A549 (cell line): ENCODE measurements at regions not wholly inside any gene's neighbourhood (a gene's known extent, or its start where the extent isn't known, plus 50 kb on each side); places are given as distances from the start of the nearest gene placed in this dataset.

Experiments
- ATAC-seq, 2 experiments: fragments of 200-7000 bp in 1 of 2; fragments of >200 bp in 1 of 2; cut with Nextera tagmentation in 1 of 2; cut with Tn5 transposase in 1 of 2; 3 replicates each; pipeline versions ENCODE4 v1.8.0 to v1.9.1; 2018 to 2020; ENCODE audit warnings: mild to moderate bottlenecking in 1 of 2, moderate library complexity in 1 of 2
- CTCF ChIA-PET: fragments of 300-600 bp; sonication (Branson Sonifier 250); formaldehyde crosslinking; extraction: SDS; loops from one replicate; lab custom pipeline; 2021; ENCODE audit warnings: antibody characterized with exemption, inconsistent platforms; lab: Yijun Ruan, JAX
- POLR2A ChIA-PET: fragments of 350-600 bp; formaldehyde crosslinking; extraction: SDS; loops from one replicate; lab custom pipeline; 2021; ENCODE audit warnings: antibody characterized with exemption, inconsistent platforms; lab: Yijun Ruan, JAX
- DNase-seq, 2 experiments: peaks; one replicate each; pipeline versions ENCODE4 v3.0.0 to v3.0.0-alpha.2; 2011 to 2016; ENCODE audit warnings: low read depth in 1 of 2, low spot score in 1 of 2
- FAIRE-seq: peaks from 2 replicates; lab custom pipeline; 2011; peaks lifted over from hg19 to GRCh38; lab: Jason Lieb, UNC
- H3K27ac ChIP-seq, 2 experiments: fragments of >200 bp; sonication (Bioruptor Twin); formaldehyde crosslinking; 3 replicates each; pipeline ENCODE4 v1.5.1; 2016 to 2017
- H3K4me1 ChIP-seq: fragments of >200 bp; sonication (Bioruptor Twin); formaldehyde crosslinking; 3 replicates; pipeline ENCODE4 v1.6.1; 2016
- H3K4me2 ChIP-seq: fragments of >200 bp; sonication (Bioruptor Twin); formaldehyde crosslinking; 3 replicates; pipeline ENCODE4 v1.6.1; 2016
- H3K4me3 ChIP-seq: fragments of >200 bp; sonication (Bioruptor Twin); formaldehyde crosslinking; 3 replicates; pipeline ENCODE4 v1.5.1; 2016
- H3K9me3 ChIP-seq: fragments of >200 bp; sonication (Bioruptor Twin); formaldehyde crosslinking; 3 replicates; pipeline ENCODE4 v1.6.1; 2016
- BHLHE40 ChIP-seq: IDR thresholded peaks from 2 replicates; pipeline ENCODE4 v1.6.1; 2012; ENCODE audit warnings: low read depth, low read length, inconsistent platforms
- CHD2 ChIP-seq: fragments of 150-350 bp; IDR thresholded peaks from 2 replicates; pipeline ENCODE4 v1.6.1; 2014; ENCODE audit warnings: low read length; ENCODE audit not compliant: partially characterized antibody
- CHD4 ChIP-seq: fragments of 200-600 bp; sonication (generic); IDR thresholded peaks from 2 replicates; pipeline ENCODE4 v1.6.1; 2016; ENCODE audit warnings: antibody characterized with exemption, mild to moderate bottlenecking, borderline replicate concordance
- FOSB ChIP-seq: fragments of 250-450 bp; sonication (Bioruptor Pico); IDR thresholded peaks from 2 replicates; pipeline ENCODE4 v1.5.0; 2020; ENCODE audit warnings: mild to moderate bottlenecking, moderate library complexity
- FOSL2 ChIP-seq, 2 experiments: fragments of 450-650 bp in 1 of 2; fragments of >200 bp in 1 of 2; sonication (Bioruptor Twin) in 1 of 2; formaldehyde crosslinking; IDR thresholded peaks; 2 replicates each; pipeline versions ENCODE4 v1.5.0 to v1.6.1; 2016 to 2020; ENCODE audit warnings: mild to moderate bottlenecking in 1 of 2, moderate library complexity in 1 of 2
- FOXS1 ChIP-seq: fragments of 250-450 bp; sonication (Bioruptor Pico); IDR thresholded peaks from 2 replicates; pipeline ENCODE4 v1.5.0; 2020; ENCODE audit warnings: mild to moderate bottlenecking, moderate library complexity
- HDAC2 ChIP-seq: fragments of 200-600 bp; sonication (generic); IDR thresholded peaks from 2 replicates; pipeline ENCODE4 v1.6.1; 2016
- HOXB13 ChIP-seq: fragments of 250-450 bp; sonication (Bioruptor Pico); IDR thresholded peaks from 2 replicates; pipeline ENCODE4 v1.5.0; 2020; ENCODE audit warnings: low read depth, mild to moderate bottlenecking, moderate library complexity
- KDM1A ChIP-seq: fragments of 200-600 bp; sonication (generic); IDR thresholded peaks from 2 replicates; pipeline ENCODE4 v1.6.1; 2016; ENCODE audit warnings: low read depth, mild to moderate bottlenecking
- NFE2L2 ChIP-seq: fragments of 150-350 bp; conservative IDR thresholded peaks from 2 replicates; pipeline ENCODE4 v1.6.1; 2014; ENCODE audit warnings: low read length
- NPAS2 ChIP-seq: fragments of 250-450 bp; sonication (Bioruptor Pico); IDR thresholded peaks from 2 replicates; pipeline ENCODE4 v1.8.0; 2022; ENCODE audit warnings: mild to moderate bottlenecking, moderate library complexity, borderline replicate concordance
- NR3C1 ChIP-seq: fragments of >200 bp; sonication (Bioruptor Twin); formaldehyde crosslinking; IDR thresholded peaks from 3 replicates; pipeline ENCODE4 v1.6.1; 2017
- RAD21 ChIP-seq, 2 experiments: fragments of >200 bp in 1 of 2; sonication (Bioruptor Twin) in 1 of 2; formaldehyde crosslinking in 1 of 2; IDR thresholded peaks in 1 of 2; conservative IDR thresholded peaks in 1 of 2; 2 replicates in 1 of 2; 3 replicates in 1 of 2; pipeline ENCODE4 v1.6.1; 2012 to 2018; ENCODE audit warnings: inconsistent platforms in 1 of 2
- RCOR1 ChIP-seq: fragments of 150-350 bp; IDR thresholded peaks from 2 replicates; pipeline ENCODE4 v1.6.1; 2014; ENCODE audit warnings: antibody characterized with exemption, low read length, low read depth
- RFX5 ChIP-seq: fragments of 450-650 bp; IDR thresholded peaks from 2 replicates; pipeline ENCODE4 v1.7.1; 2014; ENCODE audit warnings: antibody characterized with exemption, mild to moderate bottlenecking, moderate library complexity
- RNF2 ChIP-seq: fragments of 200-600 bp; sonication (generic); IDR thresholded peaks from 2 replicates; pipeline ENCODE4 v1.6.1; 2016; ENCODE audit warnings: low read depth, mild to moderate bottlenecking, antibody characterized with exemption, moderate library complexity, borderline replicate concordance
- SMC3 ChIP-seq: fragments of >200 bp; sonication (Bioruptor Twin); formaldehyde crosslinking; IDR thresholded peaks from 3 replicates; pipeline ENCODE4 v1.6.1; 2018; ENCODE audit warnings: inconsistent platforms
- TP53 ChIP-seq: fragments of 250-450 bp; sonication (Bioruptor Pico); IDR thresholded peaks from 2 replicates; pipeline ENCODE4 v1.5.0; 2021; ENCODE audit warnings: mild to moderate bottlenecking, moderate library complexity
- ZFP36 ChIP-seq: fragments of 450-650 bp; IDR thresholded peaks from 2 replicates; pipeline ENCODE4 v1.6.1; 2014; ENCODE audit warnings: borderline replicate concordance; ENCODE audit not compliant: partially characterized antibody
- ZNF302 ChIP-seq: fragments of 250-450 bp; sonication (Bioruptor Pico); IDR thresholded peaks from 2 replicates; pipeline ENCODE4 v1.9.0; 2021; ENCODE audit warnings: inconsistent platforms, mild to moderate bottlenecking, moderate library complexity
- WGBS: methylation state at CpG from one replicate; pipeline ENCODE4 v1.1.6; 2017; ENCODE audit errors: missing lambda C conversion rate; 5-methylcytosine and 5-hydroxymethylcytosine counted together
- TF ChIP-seq, protein P1 (sequence below): fragments of >200 bp; sonication (Bioruptor Twin); formaldehyde crosslinking; IDR thresholded peaks from 3 replicates; pipeline ENCODE4 v1.5.1; 2016
- TF ChIP-seq, protein P2 (sequence below): IDR thresholded peaks from 2 replicates; pipeline ENCODE4 v1.6.1; 2012
- TF ChIP-seq, protein P3 (sequence below): fragments of >200 bp; sonication (Bioruptor Twin); formaldehyde crosslinking; IDR thresholded peaks from 3 replicates; pipeline ENCODE4 v1.6.1; 2016
- TF ChIP-seq, protein P4 (sequence below): fragments of 200-600 bp; sonication (generic); IDR thresholded peaks from 2 replicates; pipeline ENCODE4 v1.6.1; 2016; ENCODE audit warnings: antibody characterized with exemption, mild to moderate bottlenecking, moderate library complexity

DNA sequence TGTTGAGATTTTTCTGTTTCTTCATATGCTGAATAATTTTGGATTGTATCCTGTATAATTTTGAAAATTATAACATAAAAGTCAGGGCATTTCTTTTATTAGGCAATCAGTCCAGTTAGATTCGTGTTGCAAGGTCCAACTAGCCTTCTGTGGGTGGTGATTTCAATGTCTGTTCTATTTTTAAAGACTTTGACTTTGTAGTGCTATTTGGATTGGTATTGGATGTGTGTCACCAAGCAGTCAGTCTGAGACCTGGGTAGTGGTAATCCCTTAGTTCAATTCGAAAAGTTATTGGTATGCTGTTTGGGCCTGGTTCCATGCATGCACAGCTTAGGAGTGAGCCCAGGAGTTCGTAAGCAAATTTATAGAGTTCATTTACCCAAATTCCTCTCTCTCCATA is 82.2 kb downstream of the EPDR1 start:
- no peak overlapping the region for H3K27ac ChIP-seq
- peaks cover 15% of the 10 kb centered on the region; the same call in 1 of the 3 replicates for H3K4me1 ChIP-seq
- no peak overlapping the region for H3K4me2 ChIP-seq
- WGBS: 67% methylated on average over 3 of the region's 3 CpGs
- ChIA-PET CTCF (interaction anchor here (2.0 kb wide), 1 partner anchor 86 kb away, joined by 4 read pairs; the partner anchor contains the start of gene SFRP4), POLR2A (no interaction called here)
- FAIRE-seq (no peak), ATAC-seq (no peak), DNase-seq (no peak)
- no peaks in the 10 kb centered on the region for H3K9me3 ChIP-seq
- H3K4me3 ChIP-seq: no peak overlapping the region
- TF ChIP-seq ZFP36 (no peak), CHD2 (no peak), RAD21 (conservative IDR thresholded peaks at IDR 0.05 in 1 of 2, IDR thresholded peaks at IDR 0.05 in 1 of 2) (no peak), BHLHE40 (no peak), RNF2 (no peak), NPAS2 (CRISPR knock-in tag) (no peak), KDM1A (no peak)
- TF ChIP-seq, protein P1, sequence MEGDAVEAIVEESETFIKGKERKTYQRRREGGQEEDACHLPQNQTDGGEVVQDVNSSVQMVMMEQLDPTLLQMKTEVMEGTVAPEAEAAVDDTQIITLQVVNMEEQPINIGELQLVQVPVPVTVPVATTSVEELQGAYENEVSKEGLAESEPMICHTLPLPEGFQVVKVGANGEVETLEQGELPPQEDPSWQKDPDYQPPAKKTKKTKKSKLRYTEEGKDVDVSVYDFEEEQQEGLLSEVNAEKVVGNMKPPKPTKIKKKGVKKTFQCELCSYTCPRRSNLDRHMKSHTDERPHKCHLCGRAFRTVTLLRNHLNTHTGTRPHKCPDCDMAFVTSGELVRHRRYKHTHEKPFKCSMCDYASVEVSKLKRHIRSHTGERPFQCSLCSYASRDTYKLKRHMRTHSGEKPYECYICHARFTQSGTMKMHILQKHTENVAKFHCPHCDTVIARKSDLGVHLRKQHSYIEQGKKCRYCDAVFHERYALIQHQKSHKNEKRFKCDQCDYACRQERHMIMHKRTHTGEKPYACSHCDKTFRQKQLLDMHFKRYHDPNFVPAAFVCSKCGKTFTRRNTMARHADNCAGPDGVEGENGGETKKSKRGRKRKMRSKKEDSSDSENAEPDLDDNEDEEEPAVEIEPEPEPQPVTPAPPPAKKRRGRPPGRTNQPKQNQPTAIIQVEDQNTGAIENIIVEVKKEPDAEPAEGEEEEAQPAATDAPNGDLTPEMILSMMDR: no peak
- TF ChIP-seq, protein P2, sequence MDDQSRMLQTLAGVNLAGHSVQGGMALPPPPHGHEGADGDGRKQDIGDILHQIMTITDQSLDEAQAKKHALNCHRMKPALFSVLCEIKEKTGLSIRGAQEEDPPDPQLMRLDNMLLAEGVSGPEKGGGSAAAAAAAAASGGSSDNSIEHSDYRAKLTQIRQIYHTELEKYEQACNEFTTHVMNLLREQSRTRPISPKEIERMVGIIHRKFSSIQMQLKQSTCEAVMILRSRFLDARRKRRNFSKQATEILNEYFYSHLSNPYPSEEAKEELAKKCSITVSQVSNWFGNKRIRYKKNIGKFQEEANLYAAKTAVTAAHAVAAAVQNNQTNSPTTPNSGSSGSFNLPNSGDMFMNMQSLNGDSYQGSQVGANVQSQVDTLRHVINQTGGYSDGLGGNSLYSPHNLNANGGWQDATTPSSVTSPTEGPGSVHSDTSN: no peak

DNA sequence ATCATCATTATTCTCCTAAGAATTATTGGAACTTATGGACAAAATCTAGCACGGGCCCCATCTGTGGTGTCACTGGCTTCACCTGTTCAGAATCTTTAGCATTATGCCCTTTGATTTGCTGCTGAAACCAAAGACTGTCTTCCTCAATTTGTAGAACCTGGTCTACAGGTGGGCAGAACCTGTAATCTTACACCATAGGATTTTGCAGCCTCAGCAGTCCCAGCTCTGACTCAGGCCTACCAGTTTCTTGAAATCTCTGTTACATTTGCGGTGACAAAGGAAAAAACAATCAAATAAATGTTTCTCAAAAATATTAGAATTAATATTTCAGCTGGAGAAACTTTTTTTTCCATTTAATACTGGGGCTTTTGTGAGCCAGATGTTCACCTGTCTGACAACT is 86.1 kb downstream of the EPDR1 start:
- CTCF ChIA-PET: no interaction called here
- DNase-seq (no peak), FAIRE-seq (no peak)
- H3K4me3 ChIP-seq: no peak overlapping the region
- TF ChIP-seq NFE2L2 (no peak), RCOR1 (no peak), FOXS1 (no peak), ZNF302 (CRISPR knock-in tag) (no peak), RFX5 (no peak), FOSL2 (IDR thresholded peaks at IDR 0.05) (no peak), FOSL2 (CRISPR knock-in tag; IDR thresholded peaks at IDR 0.05) (no peak), NR3C1 (no peak), FOSB (CRISPR knock-in tag) (no peak), CHD4 (no peak), TP53 (CRISPR knock-in tag) (no peak), SMC3 (no peak), HDAC2 (no peak), HOXB13 (CRISPR knock-in tag) (no peak), NPAS2 (CRISPR knock-in tag) (no peak)
- TF ChIP-seq, protein P1: no peak
- TF ChIP-seq, protein P3, sequence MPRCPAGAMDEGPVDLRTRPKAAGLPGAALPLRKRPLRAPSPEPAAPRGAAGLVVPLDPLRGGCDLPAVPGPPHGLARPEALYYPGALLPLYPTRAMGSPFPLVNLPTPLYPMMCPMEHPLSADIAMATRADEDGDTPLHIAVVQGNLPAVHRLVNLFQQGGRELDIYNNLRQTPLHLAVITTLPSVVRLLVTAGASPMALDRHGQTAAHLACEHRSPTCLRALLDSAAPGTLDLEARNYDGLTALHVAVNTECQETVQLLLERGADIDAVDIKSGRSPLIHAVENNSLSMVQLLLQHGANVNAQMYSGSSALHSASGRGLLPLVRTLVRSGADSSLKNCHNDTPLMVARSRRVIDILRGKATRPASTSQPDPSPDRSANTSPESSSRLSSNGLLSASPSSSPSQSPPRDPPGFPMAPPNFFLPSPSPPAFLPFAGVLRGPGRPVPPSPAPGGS: no peak
- TF ChIP-seq, protein P4, sequence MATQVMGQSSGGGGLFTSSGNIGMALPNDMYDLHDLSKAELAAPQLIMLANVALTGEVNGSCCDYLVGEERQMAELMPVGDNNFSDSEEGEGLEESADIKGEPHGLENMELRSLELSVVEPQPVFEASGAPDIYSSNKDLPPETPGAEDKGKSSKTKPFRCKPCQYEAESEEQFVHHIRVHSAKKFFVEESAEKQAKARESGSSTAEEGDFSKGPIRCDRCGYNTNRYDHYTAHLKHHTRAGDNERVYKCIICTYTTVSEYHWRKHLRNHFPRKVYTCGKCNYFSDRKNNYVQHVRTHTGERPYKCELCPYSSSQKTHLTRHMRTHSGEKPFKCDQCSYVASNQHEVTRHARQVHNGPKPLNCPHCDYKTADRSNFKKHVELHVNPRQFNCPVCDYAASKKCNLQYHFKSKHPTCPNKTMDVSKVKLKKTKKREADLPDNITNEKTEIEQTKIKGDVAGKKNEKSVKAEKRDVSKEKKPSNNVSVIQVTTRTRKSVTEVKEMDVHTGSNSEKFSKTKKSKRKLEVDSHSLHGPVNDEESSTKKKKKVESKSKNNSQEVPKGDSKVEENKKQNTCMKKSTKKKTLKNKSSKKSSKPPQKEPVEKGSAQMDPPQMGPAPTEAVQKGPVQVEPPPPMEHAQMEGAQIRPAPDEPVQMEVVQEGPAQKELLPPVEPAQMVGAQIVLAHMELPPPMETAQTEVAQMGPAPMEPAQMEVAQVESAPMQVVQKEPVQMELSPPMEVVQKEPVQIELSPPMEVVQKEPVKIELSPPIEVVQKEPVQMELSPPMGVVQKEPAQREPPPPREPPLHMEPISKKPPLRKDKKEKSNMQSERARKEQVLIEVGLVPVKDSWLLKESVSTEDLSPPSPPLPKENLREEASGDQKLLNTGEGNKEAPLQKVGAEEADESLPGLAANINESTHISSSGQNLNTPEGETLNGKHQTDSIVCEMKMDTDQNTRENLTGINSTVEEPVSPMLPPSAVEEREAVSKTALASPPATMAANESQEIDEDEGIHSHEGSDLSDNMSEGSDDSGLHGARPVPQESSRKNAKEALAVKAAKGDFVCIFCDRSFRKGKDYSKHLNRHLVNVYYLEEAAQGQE: no peak
- TF ChIP-seq, all 56 proteins: peak for 0
- POLR2A ChIA-PET: no interaction called here
- Histone ChIP-seq H3K9me3 (peaks cover 6% of the 10 kb centered on the region; the same call in 1 of the 3 replicates), H3K4me1 (no peaks in the 10 kb centered on the region), H3K27ac (no peak overlapping the region), H3K4me2 (no peak overlapping the region)
- WGBS: 78% methylated on average over 2 of the region's 2 CpGs
- ATAC-seq: no peak
